Left ventricle myocardium inferior (tissue), 1 donor: ENCODE measurements at regions not wholly inside any gene's neighbourhood (a gene's known extent, or its start where the extent isn't known, plus 50 kb on each side); places are given as distances from the start of the nearest gene placed in this dataset.

Source experiments
- DNase-seq: peaks from one replicate; pipeline ENCODE4 v3.0.0-alpha.2; 2020
- H3K27ac ChIP-seq: fragments of 200-600 bp; replicated peaks from 2 replicates; pipeline ENCODE4 v1.8.0; 2021
- H3K27me3 ChIP-seq: fragments of 200-600 bp; 2 replicates; pipeline ENCODE4 v1.8.0; 2021; ENCODE audit warnings: low read depth
- H3K36me3 ChIP-seq: fragments of 200-600 bp; 2 replicates; pipeline ENCODE4 v1.8.0; 2021
- H3K4me1 ChIP-seq: fragments of 200-600 bp; 2 replicates; pipeline ENCODE4 v1.8.0; 2021
- H3K4me3 ChIP-seq: fragments of 200-600 bp; 2 replicates; pipeline ENCODE4 v1.8.0; 2021; ENCODE audit warnings: mild to moderate bottlenecking, moderate library complexity
- H3K9me3 ChIP-seq: fragments of 200-600 bp; replicated peaks from 2 replicates; pipeline ENCODE4 v1.8.0; 2021
- intact Hi-C: fragments of 100-400 bp; cut with micrococcal nuclease; formaldehyde crosslinking; loops from one replicate; pipeline ENCODE4 v1.11.0; 2022
- TF ChIP-seq, protein P1 (sequence below): fragments of 200-600 bp; IDR thresholded peaks from 2 replicates; pipeline ENCODE4 v1.8.0; 2021; ENCODE audit warnings: antibody characterized with exemption, mild to moderate bottlenecking, borderline replicate concordance
- donor health status: DM: no; HTN: yes; CAD: no; lungs with severe emphysema.

DNA sequence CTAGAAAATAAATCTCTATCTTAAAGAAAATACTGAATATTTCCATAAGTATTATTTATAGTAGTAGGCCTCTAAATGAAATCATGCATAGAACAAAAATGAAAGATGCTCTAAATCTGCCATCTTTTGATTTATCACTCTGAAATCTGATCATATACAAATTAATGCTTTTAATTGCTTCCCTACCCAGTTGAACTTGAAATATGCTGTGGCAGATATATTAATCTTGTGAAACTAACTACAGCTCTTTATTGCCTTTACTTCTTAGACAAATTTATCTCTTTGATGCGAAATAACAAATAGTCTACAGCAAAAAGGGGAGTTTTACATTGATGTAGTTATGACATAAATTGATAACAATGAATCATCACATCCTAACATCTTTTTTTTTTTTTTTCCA is 510.7 kb upstream of the SLITRK6 start:
- intact Hi-C loops, result no loop called here
- Histone ChIP-seq H3K4me3 (no peak overlapping the region), H3K4me1 (no peaks in the 10 kb centered on the region), H3K27me3 (no peaks in the 10 kb centered on the region), H3K36me3 (no peaks in the 10 kb centered on the region), H3K9me3 (no peaks in the 10 kb centered on the region), H3K27ac (no peak overlapping the region)
- TF ChIP-seq, protein P1, sequence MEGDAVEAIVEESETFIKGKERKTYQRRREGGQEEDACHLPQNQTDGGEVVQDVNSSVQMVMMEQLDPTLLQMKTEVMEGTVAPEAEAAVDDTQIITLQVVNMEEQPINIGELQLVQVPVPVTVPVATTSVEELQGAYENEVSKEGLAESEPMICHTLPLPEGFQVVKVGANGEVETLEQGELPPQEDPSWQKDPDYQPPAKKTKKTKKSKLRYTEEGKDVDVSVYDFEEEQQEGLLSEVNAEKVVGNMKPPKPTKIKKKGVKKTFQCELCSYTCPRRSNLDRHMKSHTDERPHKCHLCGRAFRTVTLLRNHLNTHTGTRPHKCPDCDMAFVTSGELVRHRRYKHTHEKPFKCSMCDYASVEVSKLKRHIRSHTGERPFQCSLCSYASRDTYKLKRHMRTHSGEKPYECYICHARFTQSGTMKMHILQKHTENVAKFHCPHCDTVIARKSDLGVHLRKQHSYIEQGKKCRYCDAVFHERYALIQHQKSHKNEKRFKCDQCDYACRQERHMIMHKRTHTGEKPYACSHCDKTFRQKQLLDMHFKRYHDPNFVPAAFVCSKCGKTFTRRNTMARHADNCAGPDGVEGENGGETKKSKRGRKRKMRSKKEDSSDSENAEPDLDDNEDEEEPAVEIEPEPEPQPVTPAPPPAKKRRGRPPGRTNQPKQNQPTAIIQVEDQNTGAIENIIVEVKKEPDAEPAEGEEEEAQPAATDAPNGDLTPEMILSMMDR, result no peak
- no peak for DNase-seq

DNA sequence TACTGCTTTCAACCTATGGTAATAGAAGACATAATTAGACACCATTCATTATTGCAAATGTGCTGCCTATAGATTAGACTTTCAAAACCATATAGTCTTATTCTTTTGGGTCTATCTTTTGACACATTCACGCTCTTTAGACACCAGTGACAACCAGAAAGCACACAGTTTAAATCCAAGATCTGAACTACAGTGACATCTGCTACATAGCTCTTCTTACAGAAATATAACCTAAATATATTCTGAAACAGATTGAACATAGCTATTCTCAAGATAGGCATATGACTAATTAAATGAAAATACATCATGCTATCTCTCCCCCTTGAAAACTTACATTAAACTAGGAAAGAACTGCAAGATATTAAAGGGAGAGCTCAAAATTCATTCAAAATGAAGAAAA is 514.2 kb upstream of the SLITRK6 start:
- H3K27ac ChIP-seq, result no peak overlapping the region
- intact Hi-C loops, result no loop called here
- no peaks in the 10 kb centered on the region for H3K27me3 ChIP-seq
- no peaks in the 10 kb centered on the region for H3K36me3 ChIP-seq
- H3K9me3 ChIP-seq, result no peaks in the 10 kb centered on the region
- TF ChIP-seq, protein P1, result no peak
- H3K4me3 ChIP-seq, result no peak overlapping the region
- no peak for DNase-seq
- H3K4me1 ChIP-seq, result no peaks in the 10 kb centered on the region

DNA sequence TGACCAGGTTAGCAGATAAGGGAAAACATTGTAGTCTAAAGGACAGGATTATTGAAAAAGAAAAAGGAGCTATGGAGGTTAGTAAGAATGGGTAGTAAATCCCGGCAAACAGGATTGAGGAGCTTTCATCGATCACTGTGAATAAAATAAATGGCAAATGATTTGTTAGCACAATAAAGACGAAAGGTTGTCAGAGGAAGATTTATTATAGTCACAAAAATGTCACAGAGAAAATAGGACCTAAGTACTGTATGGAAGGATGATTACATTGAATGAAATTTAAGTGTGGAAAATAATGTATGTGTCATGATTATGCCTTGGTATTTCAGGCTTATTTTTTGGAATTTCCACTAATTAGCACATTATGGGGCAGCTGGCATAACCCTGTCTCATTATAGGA is 519.2 kb upstream of the SLITRK6 start:
- no peak for DNase-seq
- Histone ChIP-seq H3K36me3 (no peaks in the 10 kb centered on the region), H3K27ac (no peak overlapping the region), H3K4me3 (no peak overlapping the region), H3K27me3 (no peaks in the 10 kb centered on the region), H3K9me3 (no peaks in the 10 kb centered on the region), H3K4me1 (no peaks in the 10 kb centered on the region)
- TF ChIP-seq, protein P1, result no peak
- intact Hi-C loops, result no loop called here

DNA sequence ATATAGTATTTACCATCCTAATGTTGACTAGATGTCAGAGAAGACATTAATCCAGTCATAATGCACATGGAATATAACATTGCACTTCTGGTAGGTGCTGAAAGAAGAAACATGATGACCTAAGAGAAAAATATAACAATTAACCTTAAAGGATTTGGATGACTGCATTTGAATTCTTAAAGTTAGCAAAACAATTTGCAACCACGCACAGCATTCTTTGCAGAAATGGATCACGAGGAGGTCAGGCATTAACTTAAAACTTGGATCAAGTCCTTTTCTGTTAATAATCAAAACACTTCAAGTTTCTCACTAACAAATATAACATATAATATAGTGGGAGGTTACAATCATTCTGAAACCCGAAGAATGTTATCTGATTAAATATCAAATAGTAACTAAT is 525.0 kb upstream of the SLITRK6 start:
- H3K27ac ChIP-seq, result no peak overlapping the region
- TF ChIP-seq, protein P1, result no peak
- H3K4me1 ChIP-seq, result no peaks in the 10 kb centered on the region
- H3K9me3 ChIP-seq, result peaks cover 16% of the 10 kb centered on the region
- no peak overlapping the region for H3K4me3 ChIP-seq
- H3K27me3 ChIP-seq, result no peaks in the 10 kb centered on the region
- intact Hi-C loops, result no loop called here
- DNase-seq, result no peak
- no peaks in the 10 kb centered on the region for H3K36me3 ChIP-seq

DNA sequence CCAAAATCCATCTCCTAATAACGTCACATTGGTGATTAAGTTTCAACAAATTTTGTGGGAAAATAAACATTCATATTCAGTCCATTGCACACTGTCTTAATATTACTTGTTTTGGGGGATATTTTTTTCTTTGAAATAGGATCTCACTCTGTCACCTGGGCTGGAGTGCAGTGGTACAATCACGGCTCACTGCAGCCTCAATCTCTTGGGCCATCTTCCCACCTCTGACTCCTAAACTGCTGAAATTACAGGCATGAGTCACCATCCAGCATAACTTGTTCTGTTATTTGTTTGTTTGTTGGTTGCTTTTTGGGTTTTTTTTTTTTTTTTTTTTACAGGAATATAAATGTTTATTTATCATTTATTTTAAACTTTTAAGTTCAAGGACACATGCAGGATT is 556.1 kb upstream of the SLITRK6 start:
- intact Hi-C loops, result no loop called here

More for the DNA sequence above, 556.1 kb upstream of the SLITRK6 start:
- Histone ChIP-seq H3K4me1 (no peaks in the 10 kb centered on the region), H3K27ac (no peak overlapping the region), H3K36me3 (no peaks in the 10 kb centered on the region), H3K9me3 (peaks cover 9% of the 10 kb centered on the region), H3K27me3 (no peaks in the 10 kb centered on the region), H3K4me3 (no peak overlapping the region)
- TF ChIP-seq, protein P1, result no peak
- no peak for DNase-seq
